ENCODE measurements at regions not wholly inside any gene's neighbourhood (a gene's known extent, or its start where the extent isn't known, plus 50 kb on each side); places are given as distances from the start of the nearest gene placed in this dataset.

DNA sequence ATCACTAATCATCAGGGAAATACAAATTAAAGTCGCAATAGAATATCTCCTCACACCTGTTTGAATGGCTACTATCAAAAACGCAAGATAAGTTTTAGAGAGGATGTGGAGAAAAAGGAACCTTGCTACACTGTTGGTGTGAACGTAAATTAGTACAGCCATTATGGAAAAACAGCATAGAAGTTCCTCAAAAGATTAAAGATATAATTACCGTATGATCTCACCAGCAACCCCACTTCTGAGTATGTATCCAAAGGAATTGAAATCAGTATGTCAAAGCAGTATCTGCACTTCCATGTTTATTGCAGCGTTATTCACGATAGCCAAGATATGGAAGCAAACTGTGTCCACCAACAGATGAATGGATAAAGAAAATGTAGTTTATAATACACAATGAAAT is 164.4 kb downstream of the ZNF365 start:
- H3K4me3 ChIP-seq, result no peak overlapping the region
- DNase-seq (ENCODE audit: low spot score), result no peak
- no peaks in the 10 kb centered on the region for H3K27me3 ChIP-seq (replicated peaks; ENCODE audit: insufficient read depth)
- intact Hi-C loops (cut with DNase I), result no loop called here
- no peaks in the 10 kb centered on the region for H3K36me3 ChIP-seq
- no peaks in the 10 kb centered on the region for H3K9me3 ChIP-seq
- no peaks in the 10 kb centered on the region for H3K4me1 ChIP-seq (replicated peaks)
- WGBS, result 89% methylated on average over 6 of the region's 6 CpGs
- H3K27ac ChIP-seq, result no peak overlapping the region
- TF ChIP-seq POLR2AphosphoS5 (IDR thresholded peaks at IDR 0.05) (no peak), CTCF (IDR thresholded peaks at IDR 0.05) (no peak), POLR2A (IDR thresholded peaks at IDR 0.05) (no peak)

GRCh38 chr10:62540389-62540788 is 166.2 kb downstream of the ZNF365 start:
- H3K4me1 ChIP-seq (replicated peaks), result no peaks in the 10 kb centered on the region
- H3K4me3 ChIP-seq, result no peak overlapping the region
- no peak for TF ChIP-seq POLR2AphosphoS5 (IDR thresholded peaks at IDR 0.05)
- no peak for TF ChIP-seq POLR2A (IDR thresholded peaks at IDR 0.05)
- no peak for TF ChIP-seq CTCF (IDR thresholded peaks at IDR 0.05)
- 36% methylated on average over 3 of the region's 3 CpGs for WGBS
- H3K27me3 ChIP-seq (replicated peaks; ENCODE audit: insufficient read depth), result no peaks in the 10 kb centered on the region
- no peak for DNase-seq (ENCODE audit: low spot score)
- intact Hi-C loops (cut with DNase I), result no loop called here
- no peak overlapping the region for H3K27ac ChIP-seq
- H3K36me3 ChIP-seq, result no peaks in the 10 kb centered on the region
- no peaks in the 10 kb centered on the region for H3K9me3 ChIP-seq

DNA sequence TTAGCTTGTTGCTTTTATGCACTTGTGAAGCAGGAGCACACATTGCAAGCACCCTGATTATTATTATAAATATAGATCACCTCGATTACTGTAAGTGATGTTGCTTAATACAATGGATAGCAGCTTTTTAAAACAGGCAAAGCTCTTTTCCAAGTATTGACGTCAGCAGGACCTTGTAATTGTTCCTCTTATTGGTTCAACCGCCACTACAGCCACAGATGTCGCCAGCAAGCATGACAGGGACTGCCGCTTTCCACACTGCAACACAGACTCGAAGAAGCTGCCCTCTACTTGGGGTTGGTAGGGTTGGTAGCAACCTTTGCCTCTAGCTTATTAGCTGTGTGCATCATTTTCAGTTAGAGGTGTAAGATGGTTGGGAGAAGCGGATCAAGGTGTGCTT is 167.6 kb downstream of the ZNF365 start:
- no peak for DNase-seq (ENCODE audit: low spot score)
- no peaks in the 10 kb centered on the region for H3K27me3 ChIP-seq (replicated peaks; ENCODE audit: insufficient read depth)
- TF ChIP-seq POLR2AphosphoS5 (IDR thresholded peaks at IDR 0.05) (no peak), CTCF (IDR thresholded peaks at IDR 0.05) (no peak), POLR2A (IDR thresholded peaks at IDR 0.05) (no peak)
- H3K4me1 ChIP-seq (replicated peaks), result no peaks in the 10 kb centered on the region
- no peaks in the 10 kb centered on the region for H3K9me3 ChIP-seq
- no peaks in the 10 kb centered on the region for H3K36me3 ChIP-seq
- WGBS, result 63% methylated on average over 7 of the region's 7 CpGs
- no peak overlapping the region for H3K27ac ChIP-seq
- H3K4me3 ChIP-seq, result no peak overlapping the region
- intact Hi-C loops (cut with DNase I), result no loop called here

DNA sequence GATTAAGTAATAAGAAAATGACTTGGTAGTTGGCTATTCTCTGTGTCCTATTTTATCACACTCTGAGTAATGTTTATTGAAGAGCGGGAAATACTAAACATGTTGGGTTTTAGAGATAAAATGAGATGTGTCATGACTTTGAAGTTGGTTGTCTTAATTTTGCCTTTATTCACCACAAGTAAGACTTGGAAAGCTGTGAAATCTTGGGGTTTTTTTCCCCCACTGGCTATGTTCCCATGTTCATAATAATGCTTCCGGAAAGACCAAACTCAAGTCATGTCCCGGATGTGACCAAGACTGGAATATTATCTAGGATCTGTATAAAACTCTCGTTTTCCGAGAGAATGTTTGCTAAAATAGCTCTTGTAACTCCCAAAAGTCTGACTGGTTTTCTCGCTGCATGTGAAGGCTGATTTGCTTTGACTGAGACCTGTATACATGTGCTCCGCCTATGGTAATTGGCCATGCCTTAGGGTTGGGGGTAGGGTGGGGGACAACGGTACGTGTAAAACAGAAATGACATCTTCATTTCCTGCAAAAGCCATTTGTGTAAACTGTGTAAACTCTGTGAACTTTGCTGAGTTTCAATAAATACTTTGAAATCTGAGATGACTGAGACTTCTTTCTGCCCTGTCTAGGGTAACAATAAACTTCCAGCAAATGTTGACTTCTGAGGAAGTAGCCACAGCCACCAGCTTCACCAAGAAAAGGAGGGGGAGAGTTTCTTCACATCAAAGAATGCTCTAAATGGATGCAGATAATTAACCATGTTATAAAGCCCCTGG is 169.6 kb downstream of the ZNF365 start:
- 20% methylated on average over 9 of the region's 9 CpGs for WGBS
- H3K36me3 ChIP-seq, result no peaks in the 10 kb centered on the region
- TF ChIP-seq POLR2AphosphoS5 (IDR thresholded peaks at IDR 0.05), result no peak
- no peak for TF ChIP-seq CTCF (IDR thresholded peaks at IDR 0.05)
- no peak for TF ChIP-seq POLR2A (IDR thresholded peaks at IDR 0.05)

More for the DNA sequence above, 169.6 kb downstream of the ZNF365 start:
- no peak overlapping the region for H3K4me3 ChIP-seq
- no peaks in the 10 kb centered on the region for H3K9me3 ChIP-seq
- intact Hi-C loops (cut with DNase I), result no loop called here
- H3K4me1 ChIP-seq (replicated peaks), result no peaks in the 10 kb centered on the region
- DNase-seq (ENCODE audit: low spot score), result no peak
- H3K27me3 ChIP-seq (replicated peaks; ENCODE audit: insufficient read depth), result no peaks in the 10 kb centered on the region
- H3K27ac ChIP-seq, result no peak overlapping the region
